IMR-90 (cell line): ENCODE measurements at regions not wholly inside any gene's neighbourhood (a gene's known extent, or its start where the extent isn't known, plus 50 kb on each side); places are given as distances from the start of the nearest gene placed in this dataset.
A peak's percentile ranks its signal among the peaks of the same experiment; 100 is the strongest.

ENCODE experiments used
- ATAC-seq: fragments of 200-7000 bp; cut with Tn5 transposase; 2 replicates; pipeline ENCODE4 v1.9.1; 2020; ENCODE audit warnings: low read depth, mild to moderate bottlenecking, moderate library complexity
- BruUV-seq: library from RNA; stranded (reverse); fragments of 400-500 nt; replicated peaks from 2 replicates; lab custom pipeline; 2021; lab: Mats Ljungman, UMichigan
- CTCF ChIA-PET: fragments of 300-600 bp; formaldehyde crosslinking; extraction: SDS; loops from one replicate; lab custom pipeline; 2021; ENCODE audit warnings: antibody characterized with exemption; lab: Yijun Ruan, JAX
- POLR2A ChIA-PET: fragments of 300-600 bp; sonication (Branson Sonifier 250); formaldehyde crosslinking; loops from one replicate; lab custom pipeline; 2022; ENCODE audit warnings: antibody characterized with exemption; ENCODE audit not compliant: unreplicated experiment; lab: Charles Lee
- DNase-seq: peaks from one replicate; pipeline ENCODE4 v3.0.0; 2013
- H2AFZ ChIP-seq: replicated peaks from 2 replicates; pipeline ENCODE3; 2013; ENCODE audit warnings: low read length, mild to moderate bottlenecking; ENCODE audit not compliant: poor library complexity
- H2AK5ac ChIP-seq: 2 replicates; pipeline ENCODE4 v1.6.1; 2013; ENCODE audit warnings: low read depth, low read length, inconsistent platforms
- H2AK9ac ChIP-seq: replicated peaks from 2 replicates; pipeline ENCODE3; 2013; ENCODE audit warnings: mild to moderate bottlenecking, low read depth, low read length, moderate library complexity; ENCODE audit not compliant: poor library complexity
- H2BK120ac ChIP-seq: 2 replicates; pipeline ENCODE4 v1.6.1; 2013; ENCODE audit warnings: low read depth, low read length, inconsistent platforms
- H2BK15ac ChIP-seq: 3 replicates; pipeline ENCODE4 v1.6.1; 2013; ENCODE audit warnings: low read depth, low read length, inconsistent platforms
- H2BK20ac ChIP-seq: 2 replicates; pipeline ENCODE4 v1.6.1; 2013; ENCODE audit warnings: low read depth, mild to moderate bottlenecking, inconsistent platforms, low read length, moderate library complexity
- H2BK5ac ChIP-seq: 2 replicates; pipeline ENCODE4 v1.6.1; 2013; ENCODE audit warnings: mild to moderate bottlenecking, low read depth, low read length, inconsistent platforms; ENCODE audit not compliant: poor library complexity, severe bottlenecking
- H3K14ac ChIP-seq: replicated peaks from 2 replicates; pipeline ENCODE4 v1.6.1; 2013; ENCODE audit warnings: low read depth, low read length, inconsistent platforms
- H3K18ac ChIP-seq: 2 replicates; pipeline ENCODE4 v1.6.1; 2013; ENCODE audit warnings: low read depth, low read length, control low read depth
- H3K23ac ChIP-seq: 2 replicates; pipeline ENCODE4 v1.6.1; 2013; ENCODE audit warnings: low read depth, low read length, inconsistent platforms
- H3K27ac ChIP-seq: 2 replicates; pipeline ENCODE4 v1.5.1; 2013; ENCODE audit warnings: mild to moderate bottlenecking, control low read depth, low read length; ENCODE audit not compliant: insufficient read depth
- H3K27me3 ChIP-seq: 2 replicates; pipeline ENCODE4 v1.6.1; 2013; ENCODE audit warnings: low read length; ENCODE audit not compliant: control insufficient read depth, insufficient read depth
- H3K36me3 ChIP-seq: 2 replicates; pipeline ENCODE4 v1.6.1; 2013; ENCODE audit warnings: low read length, mixed read lengths; ENCODE audit not compliant: control insufficient read depth, insufficient read depth
- H3K4ac ChIP-seq: 2 replicates; pipeline ENCODE4 v1.6.1; 2013; ENCODE audit warnings: low read depth, low read length, inconsistent platforms
- H3K4me1 ChIP-seq: 2 replicates; pipeline ENCODE4 v1.6.1; 2013; ENCODE audit warnings: low read length, mixed read lengths; ENCODE audit not compliant: control insufficient read depth, insufficient read depth
- H3K4me2 ChIP-seq: 2 replicates; pipeline ENCODE4 v1.6.1; 2013; ENCODE audit warnings: low read depth, mild to moderate bottlenecking, control low read depth, low read length, moderate library complexity
- H3K4me3 ChIP-seq: 2 replicates; pipeline ENCODE4 v1.5.1; 2013; ENCODE audit warnings: low read depth, mild to moderate bottlenecking, control low read depth, low read length, moderate library complexity; ENCODE audit not compliant: insufficient read depth
- H3K56ac ChIP-seq: 2 replicates; pipeline ENCODE4 v1.6.1; 2013; ENCODE audit warnings: low read length, inconsistent platforms; ENCODE audit not compliant: insufficient read depth; ENCODE audit errors: extremely low read depth
- H3K79me1 ChIP-seq, 2 experiments: 2 replicates each; pipeline ENCODE4 v1.6.1; 2013; ENCODE audit warnings: low read length in 2 of 2, inconsistent platforms in 1 of 2, low read depth in 1 of 2
- H3K9ac ChIP-seq: 2 replicates; pipeline ENCODE4 v1.6.1; 2013; ENCODE audit warnings: low read depth, low read length, control low read depth
- H3K9me1 ChIP-seq: 2 replicates; pipeline ENCODE4 v1.6.1; 2013; ENCODE audit warnings: low read length, inconsistent platforms; ENCODE audit not compliant: insufficient read depth
- H3K9me3 ChIP-seq: 2 replicates; pipeline ENCODE4 v1.6.1; 2013; ENCODE audit warnings: low read length; ENCODE audit not compliant: control insufficient read depth, insufficient read depth
- H4K20me1 ChIP-seq: 2 replicates; pipeline ENCODE4 v1.6.1; 2013; ENCODE audit warnings: low read length, inconsistent platforms; ENCODE audit not compliant: insufficient read depth
- H4K5ac ChIP-seq: 2 replicates; pipeline ENCODE4 v1.6.1; 2013; ENCODE audit warnings: mild to moderate bottlenecking, low read depth, low read length, control low read depth
- H4K8ac ChIP-seq, 2 experiments: 2 replicates each; pipeline ENCODE4 v1.6.1; 2013; ENCODE audit warnings: low read depth in 2 of 2, low read length in 2 of 2, control low read depth in 1 of 2, inconsistent platforms in 1 of 2
- H4K91ac ChIP-seq: 2 replicates; pipeline ENCODE4 v1.6.1; 2013; ENCODE audit warnings: low read depth, low read length, inconsistent platforms; ENCODE audit not compliant: insufficient read depth
- CTCF ChIP-seq: conservative IDR thresholded peaks from 2 replicates; pipeline ENCODE4 v1.5.1; 2012; ENCODE audit warnings: mild to moderate bottlenecking, low read depth, low read length, improper control_type of control experiment
- ELK1 ChIP-seq: fragments of 150-350 bp; IDR thresholded peaks from 2 replicates; pipeline ENCODE4 v1.6.1; 2016; ENCODE audit warnings: low read depth, mild to moderate bottlenecking, low read length, moderate library complexity, borderline replicate concordance
- FOS ChIP-seq: fragments of 150-350 bp; IDR thresholded peaks from 2 replicates; pipeline ENCODE4 v1.6.1; 2016; ENCODE audit warnings: low read depth, low read length
- RAD21 ChIP-seq: IDR thresholded peaks from 2 replicates; pipeline ENCODE4 v1.6.1; 2012; ENCODE audit warnings: low read length, improper control_type of control experiment
- RFX5 ChIP-seq: IDR thresholded peaks from 2 replicates; pipeline ENCODE4 v1.8.0; 2012; ENCODE audit warnings: low read depth, mild to moderate bottlenecking, low read length, moderate library complexity
- SMC3 ChIP-seq: fragments of 150-350 bp; IDR thresholded peaks from 2 replicates; pipeline ENCODE4 v1.6.1; 2016; ENCODE audit warnings: low read depth, mild to moderate bottlenecking, antibody characterized with exemption, low read length, moderate library complexity
- USF2 ChIP-seq: fragments of 150-350 bp; IDR thresholded peaks from 2 replicates; pipeline ENCODE4 v1.6.1; 2017; ENCODE audit warnings: mild to moderate bottlenecking, antibody characterized with exemption, low read length, low read depth
- WGBS, 2 experiments: methylation state at CpG; one replicate each; pipeline versions ENCODE4 v1.1.5 to v1.1.7; 2013; ENCODE audit warnings: missing lambda C conversion rate in 2 of 2; ENCODE audit not compliant: insufficient read length in 1 of 2; ENCODE audit errors: extremely low coverage in 2 of 2; 5-methylcytosine and 5-hydroxymethylcytosine counted together
- dilution Hi-C: fragments of 300-500 bp; cut with HindIII; formaldehyde crosslinking; loops from one replicate; pipeline ENCODE4 v1.14.3; 2018; ENCODE audit warnings: low sequenced_read_pairs; ENCODE audit not compliant: unreplicated experiment
- in situ Hi-C: fragments of 300-500 bp; cut with MboI; formaldehyde crosslinking; loops from 3 replicates; pipeline ENCODE4 v1.14.3; 2019; ENCODE audit warnings: low sequenced_read_pairs, inconsistent platforms, mixed read lengths
- intact Hi-C: fragments of 100-400 bp; cut with micrococcal nuclease; formaldehyde crosslinking; loops from 2 replicates; pipeline ENCODE4 v1.10.0; 2022

- Histone ChIP-seq H3K27me3 (no peaks in the 10 kb centered on the region), H2AK9ac (no peak overlapping the region), H3K23ac (no peak overlapping the region), H2BK15ac (peak overlapping the region; percentile 20; the same call in 1 of the 3 replicates), H3K4me3 (no peak overlapping the region), H3K4me2 (no peak overlapping the region), H3K56ac (no peak overlapping the region), H3K4ac (peak overlapping the region; percentile 9; the same call in 1 of the 2 replicates), H3K27ac (no peak overlapping the region), H4K20me1 (no peaks in the 10 kb centered on the region), H3K14ac (peak overlapping the region; percentile 2; the same call in 1 of the 2 replicates), H4K5ac (no peak overlapping the region; the same call in 1 of the 2 replicates), H3K9me1 (peaks cover 6% of the 10 kb centered on the region; the same call in 1 of the 2 replicates), H4K91ac (peak overlapping the region; percentile 8; the same call in 1 of the 2 replicates), H3K9ac (no peak overlapping the region), H3K36me3 (no peaks in the 10 kb centered on the region), H2BK120ac (peak overlapping the region; percentile 13; the same call in 1 of the 2 replicates), H2AFZ (no peak overlapping the region), H3K9me3 (no peaks in the 10 kb centered on the region), H2AK5ac (0 out of 2 replicates have a peak overlapping the region, but pooled peaks have one; percentile 7), H2BK20ac (peak overlapping the region; percentile 13; the same call in 1 of the 2 replicates), H2BK5ac (no peak overlapping the region), H3K4me1 (peaks cover 2% of the 10 kb centered on the region; the same call in 1 of the 2 replicates), H4K8ac (peak overlapping the region in 1 of 2 experiments; percentile 22; a peak in 1 of 4 replicates), H3K18ac (peak overlapping the region; percentile 25; the same call in 1 of the 2 replicates), H3K79me1 (no peaks in the 10 kb centered on the region)
- in situ Hi-C loops (no loop called here), intact Hi-C loops (no loop called here), dilution Hi-C loops (no loop called here)
- DNase-seq (no peak), ATAC-seq (peak; percentile 48)
- TF ChIP-seq CTCF, result no peak
- TF ChIP-seq USF2, result no peak
- no peak for TF ChIP-seq FOS
- TF ChIP-seq RAD21, result no peak
- TF ChIP-seq RFX5, result no peak
- TF ChIP-seq SMC3, result no peak
- no peak for TF ChIP-seq ELK1
- BruUV-seq, result no TSS peak
- WGBS, 2 experiments, result 40% methylated on average over 1 of the region's 7 CpGs; no CpG with 5 or more reads in 1 of the 2 experiments
- ChIA-PET CTCF (no interaction called here), POLR2A (no interaction called here)
Observed at GRCh38 chr13:28550721-28551497, 56.0 kb upstream of the FLT1 start.
